ENCODE measurements at regions not wholly inside any gene's neighbourhood (a gene's known extent, or its start where the extent isn't known, plus 50 kb on each side); places are given as distances from the start of the nearest gene placed in this dataset.
"Not testable (repeated sequence)": the region's sequence is repeated elsewhere in the genome, so short reads cannot be mapped to it uniquely, and the experiment has no call there.

- TF ChIP-seq POLR2A (IDR thresholded peaks at IDR 0.05) (no peak), CTCF (IDR thresholded peaks at IDR 0.05) (no peak), POLR2AphosphoS5 (IDR thresholded peaks at IDR 0.05) (no peak)
- intact Hi-C loops (cut with DNase I; ENCODE audit: low total_unique reads), result no loop called here
Observed at GRCh38 chr7:116368965-116369364, 130.6 kb upstream of the CAV2 start.

GRCh38 chr7:116371536-116371935, 128.0 kb upstream of the CAV2 start:
- H3K4me3 ChIP-seq; H3K4me1 ChIP-seq; H3K27me3 ChIP-seq; H3K9me3 ChIP-seq; H3K36me3 ChIP-seq; intact Hi-C loops (cut with DNase I; ENCODE audit: low total_unique reads); DNase-seq (ENCODE audit: low spot score in 2 of 2); H3K27ac ChIP-seq: not testable (repeated sequence)

More at GRCh38 chr7:116368965-116369364, 130.6 kb upstream of the CAV2 start:
- Histone ChIP-seq H3K9me3 (no peaks in the 10 kb centered on the region), H3K4me1 (no peaks in the 10 kb centered on the region), H3K27ac (no peak overlapping the region), H3K27me3 (no peaks in the 10 kb centered on the region), H3K4me3 (no peak overlapping the region), H3K36me3 (no peaks in the 10 kb centered on the region)
- no peak for DNase-seq (ENCODE audit: low spot score in 2 of 2)

GRCh38 chr7:116373229-116373628, 126.3 kb upstream of the CAV2 start:
- H3K27ac ChIP-seq; H3K4me3 ChIP-seq; H3K4me1 ChIP-seq; H3K27me3 ChIP-seq; intact Hi-C loops (cut with DNase I; ENCODE audit: low total_unique reads); H3K9me3 ChIP-seq; H3K36me3 ChIP-seq; DNase-seq (ENCODE audit: low spot score in 2 of 2): not testable (repeated sequence)

- intact Hi-C loops (cut with DNase I; ENCODE audit: low total_unique reads), result no loop called here
- Histone ChIP-seq H3K4me3 (no peak overlapping the region), H3K4me1 (no peaks in the 10 kb centered on the region), H3K27me3 (no peaks in the 10 kb centered on the region), H3K9me3 (no peaks in the 10 kb centered on the region), H3K36me3 (no peaks in the 10 kb centered on the region), H3K27ac (no peak overlapping the region)
- TF ChIP-seq POLR2AphosphoS5 (IDR thresholded peaks at IDR 0.05), result no peak
- TF ChIP-seq CTCF (IDR thresholded peaks at IDR 0.05), result no peak
- no peak for TF ChIP-seq POLR2A (IDR thresholded peaks at IDR 0.05)
- DNase-seq (ENCODE audit: low spot score in 2 of 2), result no peak
Observed at GRCh38 chr7:116377721-116378120, 121.8 kb upstream of the CAV2 start.

- no peaks in the 10 kb centered on the region for H3K9me3 ChIP-seq
- H3K27me3 ChIP-seq, result no peaks in the 10 kb centered on the region
- H3K4me3 ChIP-seq, result no peak overlapping the region
- H3K36me3 ChIP-seq, result no peaks in the 10 kb centered on the region
- no peak for DNase-seq (ENCODE audit: low spot score in 2 of 2)
- intact Hi-C loops (cut with DNase I; ENCODE audit: low total_unique reads), result no loop called here
- H3K27ac ChIP-seq, result no peak overlapping the region
- H3K4me1 ChIP-seq, result no peaks in the 10 kb centered on the region
- TF ChIP-seq CTCF (IDR thresholded peaks at IDR 0.05) (no peak), POLR2A (IDR thresholded peaks at IDR 0.05) (no peak), POLR2AphosphoS5 (IDR thresholded peaks at IDR 0.05) (no peak)
Observed at GRCh38 chr7:116380025-116380424, 119.5 kb upstream of the CAV2 start.

GRCh38 chr7:116382375-116382774, 117.2 kb upstream of the CAV2 start:
- Histone ChIP-seq H3K4me1 (no peaks in the 10 kb centered on the region), H3K27ac (no peak overlapping the region), H3K9me3 (no peaks in the 10 kb centered on the region), H3K27me3 (no peaks in the 10 kb centered on the region), H3K4me3 (no peak overlapping the region), H3K36me3 (no peaks in the 10 kb centered on the region)
- intact Hi-C loops (cut with DNase I; ENCODE audit: low total_unique reads), result no loop called here
- DNase-seq (ENCODE audit: low spot score in 2 of 2), result no peak
- no peak for TF ChIP-seq POLR2AphosphoS5 (IDR thresholded peaks at IDR 0.05)
- TF ChIP-seq CTCF (IDR thresholded peaks at IDR 0.05), result no peak
